ENCODE measurements at regions not wholly inside any gene's neighbourhood (a gene's known extent, or its start where the extent isn't known, plus 50 kb on each side); places are given as distances from the start of the nearest gene placed in this dataset.

DNA sequence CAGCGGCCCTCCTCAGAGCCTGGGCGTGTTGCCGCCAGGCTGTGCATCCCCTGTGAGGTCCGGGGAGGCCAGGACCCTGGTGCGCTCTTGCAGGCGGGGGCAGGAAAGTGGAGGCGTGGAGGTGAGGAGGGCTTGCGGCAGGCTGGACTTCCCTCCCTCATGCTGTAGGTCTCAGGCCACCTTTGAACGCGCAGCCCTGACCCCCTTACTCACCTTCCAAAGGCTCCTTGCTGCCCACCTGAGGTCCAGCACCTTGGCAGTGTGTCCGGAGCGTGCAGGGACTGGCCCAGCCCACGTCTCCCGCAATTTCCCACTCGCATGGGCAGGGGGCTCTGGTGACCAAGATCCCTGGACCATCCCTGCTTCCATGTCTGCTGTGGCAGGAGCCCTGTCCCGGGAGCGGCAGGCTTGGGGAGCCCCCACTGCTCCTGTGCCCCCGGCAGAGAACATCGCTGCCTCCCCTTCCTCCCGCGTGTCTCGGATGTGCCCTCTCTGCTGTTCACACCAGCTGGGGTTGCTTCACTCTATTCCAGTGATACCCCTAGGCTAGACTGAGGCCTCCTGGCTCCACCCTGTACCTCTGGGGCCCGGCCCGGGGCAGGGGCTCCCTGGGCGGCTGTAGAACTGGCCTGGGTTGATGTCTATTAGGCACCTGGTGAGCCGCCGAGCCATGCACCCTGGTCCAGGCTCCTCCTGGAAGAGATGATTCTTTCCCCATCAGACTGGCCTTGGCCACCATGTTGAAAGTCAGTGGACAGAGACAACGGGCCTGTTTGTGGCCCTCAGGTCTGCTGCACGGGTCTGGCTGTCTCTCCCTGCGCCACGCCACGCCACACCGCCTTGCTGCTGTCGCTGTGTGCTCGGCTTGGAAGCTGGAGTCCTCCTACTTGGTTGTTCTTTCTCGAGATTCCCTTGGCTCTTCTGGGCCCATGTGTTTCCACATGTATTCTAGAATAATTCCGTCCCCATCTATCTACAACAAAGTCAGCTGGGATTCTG is 95.4 kb upstream of the ADRA2C start:
- H3K4me1 ChIP-seq (ENCODE audit: control insufficient read depth in 2 of 2, insufficient read depth in 2 of 2, low read length in 1 of 2), result no peaks in the 10 kb centered on the region
- no peak overlapping the region for H3K4me3 ChIP-seq (ENCODE audit: low read depth in 1 of 2, low read length in 2 of 2)
- H3K9me3 ChIP-seq (ENCODE audit: control insufficient read depth in 2 of 2, insufficient read depth in 1 of 2, low read depth in 1 of 2, low read length in 1 of 2), result peaks cover 6 to 12% of the 10 kb centered on the region in 2 donors
- H3K36me3 ChIP-seq (ENCODE audit: control insufficient read depth in 2 of 2, insufficient read depth in 2 of 2, low read length in 1 of 2), result no peaks in the 10 kb centered on the region
- WGBS, 2 donors, result 90 to 92% methylated on average over 37 of the region's 37 CpGs
- H3K27me3 ChIP-seq (ENCODE audit: control insufficient read depth in 1 of 2, insufficient read depth in 2 of 2, low read length in 2 of 2), result no peaks in the 10 kb centered on the region
- H3K27ac ChIP-seq (ENCODE audit: low read depth in 2 of 2, low read length in 1 of 2), result no peak overlapping the region

DNA sequence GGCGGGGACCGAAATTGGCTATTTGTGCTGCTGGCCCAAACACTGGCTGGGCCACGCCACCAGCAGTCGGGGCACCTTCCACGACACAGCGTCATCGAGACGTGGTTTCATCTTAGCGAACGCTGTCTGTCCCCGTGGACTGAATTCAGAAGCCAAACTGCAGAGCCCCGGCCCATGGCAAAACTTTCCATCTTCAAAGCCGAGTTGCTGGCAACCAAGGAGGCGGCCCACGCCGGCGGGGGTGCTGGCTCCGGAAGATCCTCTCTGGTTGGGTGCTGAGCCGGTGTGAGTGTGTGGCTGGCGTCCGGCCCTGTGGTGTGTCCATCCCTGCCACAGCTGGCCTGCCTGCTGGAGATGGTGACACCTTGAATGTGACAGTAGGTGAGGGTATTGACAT is 96.6 kb upstream of the ADRA2C start:
- WGBS, 2 donors, result 88 to 91% methylated on average over 21 of the region's 21 CpGs

DNA sequence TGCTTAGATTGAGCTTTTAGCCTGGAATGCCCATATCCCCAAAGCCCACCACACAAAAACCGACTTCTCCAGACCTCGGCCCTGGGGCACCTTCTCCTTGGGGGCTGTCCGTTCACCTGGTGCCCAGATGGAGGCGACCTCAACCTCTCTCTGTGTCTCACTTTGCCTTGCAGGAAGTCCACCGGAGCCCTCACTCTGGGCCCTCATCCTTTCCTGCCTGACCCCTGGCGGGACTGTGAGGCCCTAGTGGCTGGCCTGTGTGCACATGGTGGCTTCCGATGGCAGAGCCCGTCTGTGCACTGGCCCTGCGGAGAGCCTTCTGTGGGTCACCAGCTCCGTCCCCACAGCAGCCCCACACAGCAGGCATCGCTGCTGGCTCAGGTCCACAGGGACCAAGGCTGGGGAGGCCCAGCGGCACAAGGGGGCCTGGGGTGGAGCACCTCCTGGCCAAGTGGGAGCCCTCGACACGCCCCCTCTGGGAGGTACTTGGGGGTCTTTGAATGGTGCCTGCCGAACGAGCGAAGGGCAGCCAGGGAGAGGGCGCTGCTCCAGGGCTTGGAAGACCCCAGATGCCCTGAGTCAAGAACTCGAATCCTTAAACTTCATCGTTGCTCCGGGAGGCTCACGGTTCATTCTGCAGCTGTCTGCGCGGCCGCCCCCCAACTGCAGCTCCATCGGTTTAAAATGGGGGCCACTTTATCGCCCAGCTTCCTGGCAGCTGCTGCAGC is 97.2 kb upstream of the ADRA2C start:
- Histone ChIP-seq H3K36me3 (ENCODE audit: control insufficient read depth in 2 of 2, insufficient read depth in 2 of 2, low read length in 1 of 2) (no peaks in the 10 kb centered on the region), H3K4me1 (ENCODE audit: control insufficient read depth in 2 of 2, insufficient read depth in 2 of 2, low read length in 1 of 2) (no peaks in the 10 kb centered on the region), H3K27ac (ENCODE audit: low read depth in 2 of 2, low read length in 1 of 2) (no peak overlapping the region), H3K4me3 (ENCODE audit: low read depth in 1 of 2, low read length in 2 of 2) (no peak overlapping the region), H3K9me3 (ENCODE audit: control insufficient read depth in 2 of 2, insufficient read depth in 1 of 2, low read depth in 1 of 2, low read length in 1 of 2) (peaks cover 6 to 12% of the 10 kb centered on the region in 2 donors), H3K27me3 (ENCODE audit: control insufficient read depth in 1 of 2, insufficient read depth in 2 of 2, low read length in 2 of 2) (no peaks in the 10 kb centered on the region)
- WGBS, 2 donors, result 89% methylated on average over 27 of the region's 27 CpGs

More for the DNA sequence above, 96.6 kb upstream of the ADRA2C start:
- H3K9me3 ChIP-seq (ENCODE audit: control insufficient read depth in 2 of 2, insufficient read depth in 1 of 2, low read depth in 1 of 2, low read length in 1 of 2), result peaks cover 6 to 12% of the 10 kb centered on the region in 2 donors
- H3K27ac ChIP-seq (ENCODE audit: low read depth in 2 of 2, low read length in 1 of 2), result no peak overlapping the region
- H3K27me3 ChIP-seq (ENCODE audit: control insufficient read depth in 1 of 2, insufficient read depth in 2 of 2, low read length in 2 of 2), result no peaks in the 10 kb centered on the region
- H3K4me3 ChIP-seq (ENCODE audit: low read depth in 1 of 2, low read length in 2 of 2), result no peak overlapping the region
- H3K4me1 ChIP-seq (ENCODE audit: control insufficient read depth in 2 of 2, insufficient read depth in 2 of 2, low read length in 1 of 2), result no peaks in the 10 kb centered on the region
- no peaks in the 10 kb centered on the region for H3K36me3 ChIP-seq (ENCODE audit: control insufficient read depth in 2 of 2, insufficient read depth in 2 of 2, low read length in 1 of 2)

DNA sequence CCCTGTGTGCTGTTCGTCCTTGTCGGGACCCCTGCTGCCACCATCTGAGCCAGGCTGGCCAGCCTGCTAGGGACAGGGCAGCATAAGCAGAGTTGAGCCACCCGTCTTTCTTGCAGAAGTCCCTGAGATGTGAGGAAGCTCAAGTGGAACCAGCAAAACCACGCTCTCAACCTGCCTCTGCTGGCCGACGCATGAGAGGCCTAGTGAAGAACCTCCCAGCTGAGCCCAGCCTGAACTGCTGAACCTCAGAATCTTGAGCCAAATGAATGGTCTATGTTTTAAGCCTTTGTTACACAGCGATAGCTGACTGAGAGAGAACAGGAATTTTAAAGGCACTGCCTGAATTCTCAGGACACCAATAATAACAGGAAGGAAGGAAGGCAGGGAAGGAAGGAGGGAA is 98.9 kb upstream of the ADRA2C start:
- H3K36me3 ChIP-seq (ENCODE audit: control insufficient read depth in 2 of 2, insufficient read depth in 2 of 2, low read length in 1 of 2), result no peaks in the 10 kb centered on the region
- no peak overlapping the region for H3K4me3 ChIP-seq (ENCODE audit: low read depth in 1 of 2, low read length in 2 of 2)
- peaks cover 6 to 12% of the 10 kb centered on the region in 2 donors for H3K9me3 ChIP-seq (ENCODE audit: control insufficient read depth in 2 of 2, insufficient read depth in 1 of 2, low read depth in 1 of 2, low read length in 1 of 2)
- H3K27ac ChIP-seq (ENCODE audit: low read depth in 2 of 2, low read length in 1 of 2), result no peak overlapping the region
- WGBS, 2 donors, result 81 to 84% methylated on average over 7 of the region's 7 CpGs
- H3K4me1 ChIP-seq (ENCODE audit: control insufficient read depth in 2 of 2, insufficient read depth in 2 of 2, low read length in 1 of 2), result no peaks in the 10 kb centered on the region
- no peaks in the 10 kb centered on the region for H3K27me3 ChIP-seq (ENCODE audit: control insufficient read depth in 1 of 2, insufficient read depth in 2 of 2, low read length in 2 of 2)

DNA sequence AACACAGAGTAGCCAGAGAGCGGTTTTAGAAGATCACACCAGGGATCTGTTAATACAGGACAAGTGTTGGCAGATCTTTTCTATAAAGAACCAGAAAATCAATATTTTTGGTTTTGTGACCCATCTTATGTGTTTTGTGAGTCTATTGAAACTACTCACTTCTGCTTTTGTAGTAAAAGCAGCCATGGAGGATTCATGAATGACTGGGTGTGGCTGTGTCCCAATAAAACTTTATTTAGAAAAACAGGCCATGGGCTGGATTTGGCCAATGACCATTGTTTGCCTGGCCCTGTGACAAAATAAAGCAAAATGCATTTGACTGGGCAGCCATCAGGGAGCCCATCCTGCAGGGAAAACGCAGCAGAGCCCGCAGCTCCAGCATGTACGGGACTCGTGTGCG is 99.9 kb upstream of the ADRA2C start:
- 93 to 95% methylated on average over 6 of the region's 6 CpGs for WGBS, 2 donors
- H3K4me1 ChIP-seq (ENCODE audit: control insufficient read depth in 2 of 2, insufficient read depth in 2 of 2, low read length in 1 of 2), result no peaks in the 10 kb centered on the region
- H3K4me3 ChIP-seq (ENCODE audit: low read depth in 1 of 2, low read length in 2 of 2), result no peak overlapping the region

DNA sequence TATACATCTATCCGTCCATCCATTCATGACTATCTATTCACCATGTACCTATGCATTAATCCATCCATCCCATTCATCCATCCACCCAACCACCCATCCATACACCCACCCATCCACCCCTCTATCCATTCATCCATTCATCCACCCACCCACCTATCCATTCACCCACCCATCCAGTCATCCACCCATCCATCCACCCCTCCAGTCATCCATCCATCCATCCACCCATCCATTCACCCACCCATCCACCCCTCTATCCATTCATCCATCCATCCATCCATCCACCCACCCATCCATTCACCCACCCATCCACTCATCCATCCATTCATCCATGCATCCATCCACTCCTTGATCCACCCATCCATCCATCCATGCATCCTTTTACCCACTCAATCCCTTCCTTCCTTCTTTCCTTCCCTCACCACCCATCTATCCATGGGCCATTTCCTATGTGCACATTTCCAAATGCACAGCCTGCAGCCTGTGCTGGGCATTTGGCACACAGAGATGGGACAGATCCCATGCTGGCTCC is 100.8 kb upstream of the ADRA2C start:
- no peak overlapping the region for H3K4me3 ChIP-seq (ENCODE audit: low read depth in 1 of 2, low read length in 2 of 2)

More for the DNA sequence above, 99.9 kb upstream of the ADRA2C start:
- Histone ChIP-seq H3K9me3 (ENCODE audit: control insufficient read depth in 2 of 2, insufficient read depth in 1 of 2, low read depth in 1 of 2, low read length in 1 of 2) (peaks cover 6 to 12% of the 10 kb centered on the region in 2 donors), H3K27ac (ENCODE audit: low read depth in 2 of 2, low read length in 1 of 2) (no peak overlapping the region), H3K36me3 (ENCODE audit: control insufficient read depth in 2 of 2, insufficient read depth in 2 of 2, low read length in 1 of 2) (no peaks in the 10 kb centered on the region), H3K27me3 (ENCODE audit: control insufficient read depth in 1 of 2, insufficient read depth in 2 of 2, low read length in 2 of 2) (no peaks in the 10 kb centered on the region)

DNA sequence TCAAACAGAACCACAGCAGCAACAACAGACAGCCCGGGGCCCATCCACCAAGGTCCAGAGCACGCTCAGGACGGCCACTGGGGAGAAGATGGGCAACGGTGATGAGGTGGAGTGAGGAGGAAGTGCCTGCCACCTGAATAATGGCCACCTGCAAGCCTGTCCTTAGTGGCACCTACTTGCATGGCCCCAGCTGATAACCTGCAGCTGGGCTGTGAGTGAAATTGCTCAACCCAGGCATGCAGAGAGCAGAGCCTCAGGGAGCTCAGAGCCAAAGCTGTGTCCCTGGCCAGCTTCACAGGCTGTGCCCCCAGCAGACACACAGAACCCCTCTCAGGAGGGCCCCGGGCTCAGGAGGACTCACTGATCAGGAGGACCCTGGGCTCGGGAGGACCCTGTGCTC is 102.4 kb upstream of the ADRA2C start:
- WGBS, 2 donors, result 79% methylated on average over 6 of the region's 6 CpGs
- no peaks in the 10 kb centered on the region for H3K27me3 ChIP-seq (ENCODE audit: control insufficient read depth in 1 of 2, insufficient read depth in 2 of 2, low read length in 2 of 2)
- H3K27ac ChIP-seq (ENCODE audit: low read depth in 2 of 2, low read length in 1 of 2), result no peak overlapping the region
- H3K4me3 ChIP-seq (ENCODE audit: low read depth in 1 of 2, low read length in 2 of 2), result no peak overlapping the region
- H3K4me1 ChIP-seq (ENCODE audit: control insufficient read depth in 2 of 2, insufficient read depth in 2 of 2, low read length in 1 of 2), result no peaks in the 10 kb centered on the region
- H3K9me3 ChIP-seq (ENCODE audit: control insufficient read depth in 2 of 2, insufficient read depth in 1 of 2, low read depth in 1 of 2, low read length in 1 of 2), result peaks cover 6 to 12% of the 10 kb centered on the region in 2 donors
- no peaks in the 10 kb centered on the region for H3K36me3 ChIP-seq (ENCODE audit: control insufficient read depth in 2 of 2, insufficient read depth in 2 of 2, low read length in 1 of 2)

More for the DNA sequence above, 100.8 kb upstream of the ADRA2C start:
- WGBS, 2 donors, result 63 to 85% methylated on average over 1 of the region's 1 CpG
- H3K36me3 ChIP-seq (ENCODE audit: control insufficient read depth in 2 of 2, insufficient read depth in 2 of 2, low read length in 1 of 2), result no peaks in the 10 kb centered on the region
- H3K4me1 ChIP-seq (ENCODE audit: control insufficient read depth in 2 of 2, insufficient read depth in 2 of 2, low read length in 1 of 2), result no peaks in the 10 kb centered on the region
- peaks cover 6 to 12% of the 10 kb centered on the region in 2 donors for H3K9me3 ChIP-seq (ENCODE audit: control insufficient read depth in 2 of 2, insufficient read depth in 1 of 2, low read depth in 1 of 2, low read length in 1 of 2)
- H3K27ac ChIP-seq (ENCODE audit: low read depth in 2 of 2, low read length in 1 of 2), result no peak overlapping the region
- H3K27me3 ChIP-seq (ENCODE audit: control insufficient read depth in 1 of 2, insufficient read depth in 2 of 2, low read length in 2 of 2), result no peaks in the 10 kb centered on the region

DNA sequence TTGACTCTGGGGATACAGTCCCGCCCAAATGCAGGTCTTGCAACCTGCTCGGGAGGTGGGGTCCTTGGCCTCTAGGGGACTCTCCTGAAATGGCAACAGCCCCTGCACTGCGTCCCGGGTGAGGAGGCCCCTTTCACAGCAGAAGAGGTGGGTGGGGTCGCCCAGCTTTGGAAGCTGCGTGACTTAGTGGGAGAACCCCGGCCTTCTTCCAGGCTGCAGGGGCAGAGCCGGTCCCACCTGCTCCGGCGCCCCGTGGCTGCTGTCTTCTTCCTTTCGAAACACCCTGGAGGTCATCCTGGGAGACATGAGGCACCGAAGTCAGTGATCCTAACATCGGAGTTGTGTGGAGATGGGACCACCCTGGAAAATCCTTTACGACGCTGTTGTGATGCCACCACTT is 103.7 kb upstream of the ADRA2C start:
- 65 to 73% methylated on average over 16 of the region's 16 CpGs for WGBS, 2 donors
- no peak overlapping the region for H3K4me3 ChIP-seq (ENCODE audit: low read depth in 1 of 2, low read length in 2 of 2)
- H3K4me1 ChIP-seq (ENCODE audit: control insufficient read depth in 2 of 2, insufficient read depth in 2 of 2, low read length in 1 of 2), result no peaks in the 10 kb centered on the region
- no peaks in the 10 kb centered on the region for H3K36me3 ChIP-seq (ENCODE audit: control insufficient read depth in 2 of 2, insufficient read depth in 2 of 2, low read length in 1 of 2)
- H3K27ac ChIP-seq (ENCODE audit: low read depth in 2 of 2, low read length in 1 of 2), result no peak overlapping the region
- H3K9me3 ChIP-seq (ENCODE audit: control insufficient read depth in 2 of 2, insufficient read depth in 1 of 2, low read depth in 1 of 2, low read length in 1 of 2), result peaks cover 6 to 7% of the 10 kb centered on the region in 2 donors
- H3K27me3 ChIP-seq (ENCODE audit: control insufficient read depth in 1 of 2, insufficient read depth in 2 of 2, low read length in 2 of 2), result peaks cover 0 to 3% of the 10 kb centered on the region in 2 donors

DNA sequence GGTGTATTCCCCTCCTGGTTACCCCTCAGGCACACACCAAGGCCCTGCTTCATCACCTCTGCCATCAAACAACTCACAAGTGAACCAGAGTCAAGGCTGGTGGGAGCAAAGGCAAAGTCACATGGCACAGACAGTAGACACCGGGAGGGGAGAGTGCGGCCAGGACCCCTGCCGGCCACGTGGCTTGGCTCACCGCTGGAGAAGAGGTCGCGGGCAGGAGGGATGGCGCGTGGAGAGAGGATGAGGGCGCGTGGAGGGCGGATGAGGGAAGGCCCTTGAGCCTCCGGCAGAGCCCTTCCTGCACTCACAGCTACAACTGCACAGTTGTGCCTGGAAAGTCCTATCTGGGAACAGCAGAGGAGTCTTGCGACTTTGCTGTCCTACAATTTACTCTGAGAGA is 104.2 kb upstream of the ADRA2C start:
- Histone ChIP-seq H3K27me3 (ENCODE audit: control insufficient read depth in 1 of 2, insufficient read depth in 2 of 2, low read length in 2 of 2) (peaks cover 0 to 3% of the 10 kb centered on the region in 2 donors), H3K4me3 (ENCODE audit: low read depth in 1 of 2, low read length in 2 of 2) (no peak overlapping the region)

More for the DNA sequence above, 104.2 kb upstream of the ADRA2C start:
- Histone ChIP-seq H3K4me1 (ENCODE audit: control insufficient read depth in 2 of 2, insufficient read depth in 2 of 2, low read length in 1 of 2) (no peaks in the 10 kb centered on the region), H3K36me3 (ENCODE audit: control insufficient read depth in 2 of 2, insufficient read depth in 2 of 2, low read length in 1 of 2) (no peaks in the 10 kb centered on the region), H3K9me3 (ENCODE audit: control insufficient read depth in 2 of 2, insufficient read depth in 1 of 2, low read depth in 1 of 2, low read length in 1 of 2) (peaks cover 2% of the 10 kb centered on the region in 2 donors), H3K27ac (ENCODE audit: low read depth in 2 of 2, low read length in 1 of 2) (no peak overlapping the region)
- WGBS, 2 donors, result 61 to 70% methylated on average over 14 of the region's 14 CpGs
